ENCODE measurements at regions not wholly inside any gene's neighbourhood (a gene's known extent, or its start where the extent isn't known, plus 50 kb on each side); places are given as distances from the start of the nearest gene placed in this dataset.

DNA sequence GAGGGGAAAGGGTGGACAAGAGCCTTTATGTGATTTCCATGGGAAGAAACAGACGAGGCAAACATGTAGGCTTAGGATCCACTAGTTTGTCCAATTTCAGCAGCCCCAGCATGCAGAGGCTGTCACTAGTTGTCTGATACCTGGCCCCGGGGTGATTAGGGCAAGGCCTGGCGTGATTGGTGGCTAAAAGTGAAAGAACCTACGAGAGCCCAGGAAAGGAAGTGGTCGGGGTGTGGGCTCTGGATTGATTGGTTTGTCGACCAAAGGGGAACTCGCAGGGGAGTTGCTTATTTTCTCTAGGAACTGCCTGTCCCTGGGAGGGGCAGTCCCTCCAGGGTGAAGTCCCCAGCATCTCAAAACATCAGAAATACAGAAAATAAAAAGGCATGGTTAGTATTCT is 64.2 kb upstream of the UQCRFS1 start:
- TF ChIP-seq, protein P1, sequence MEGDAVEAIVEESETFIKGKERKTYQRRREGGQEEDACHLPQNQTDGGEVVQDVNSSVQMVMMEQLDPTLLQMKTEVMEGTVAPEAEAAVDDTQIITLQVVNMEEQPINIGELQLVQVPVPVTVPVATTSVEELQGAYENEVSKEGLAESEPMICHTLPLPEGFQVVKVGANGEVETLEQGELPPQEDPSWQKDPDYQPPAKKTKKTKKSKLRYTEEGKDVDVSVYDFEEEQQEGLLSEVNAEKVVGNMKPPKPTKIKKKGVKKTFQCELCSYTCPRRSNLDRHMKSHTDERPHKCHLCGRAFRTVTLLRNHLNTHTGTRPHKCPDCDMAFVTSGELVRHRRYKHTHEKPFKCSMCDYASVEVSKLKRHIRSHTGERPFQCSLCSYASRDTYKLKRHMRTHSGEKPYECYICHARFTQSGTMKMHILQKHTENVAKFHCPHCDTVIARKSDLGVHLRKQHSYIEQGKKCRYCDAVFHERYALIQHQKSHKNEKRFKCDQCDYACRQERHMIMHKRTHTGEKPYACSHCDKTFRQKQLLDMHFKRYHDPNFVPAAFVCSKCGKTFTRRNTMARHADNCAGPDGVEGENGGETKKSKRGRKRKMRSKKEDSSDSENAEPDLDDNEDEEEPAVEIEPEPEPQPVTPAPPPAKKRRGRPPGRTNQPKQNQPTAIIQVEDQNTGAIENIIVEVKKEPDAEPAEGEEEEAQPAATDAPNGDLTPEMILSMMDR (optimal IDR thresholded peaks at IDR 0.05 in 1 of 3, IDR thresholded peaks at IDR 0.05 in 1 of 3, conservative IDR thresholded peaks at IDR 0.05 in 1 of 3; ENCODE audit: extremely low read depth in 1 of 3, insufficient read depth in 2 of 3, low read length in 3 of 3) = no peak
- no peak for TF ChIP-seq EZH2 (IDR thresholded peaks at IDR 0.05; ENCODE audit: low read length)

Data from keratinocyte (primary cell).